Sigmoid colon (tissue), 6 donors: ENCODE measurements at regions not wholly inside any gene's neighbourhood (a gene's known extent, or its start where the extent isn't known, plus 50 kb on each side); places are given as distances from the start of the nearest gene placed in this dataset.

Experiments used
- DNase-seq: peaks from one replicate; pipeline ENCODE4 v3.0.0-alpha.2; 2019
- H3K27ac ChIP-seq, 4 donors: fragments of 200-600 bp; sonication (generic); one replicate each; pipeline ENCODE4 v1.5.1; 2016 to 2019; ENCODE audit warnings: mild to moderate bottlenecking in 1 of 4
- H3K27me3 ChIP-seq, 3 donors: fragments of 200-600 bp; sonication (generic); one replicate each; pipeline ENCODE4 v1.5.1; 2019; ENCODE audit warnings: mild to moderate bottlenecking in 1 of 3
- H3K36me3 ChIP-seq, 4 donors: fragments of 200-600 bp; sonication (generic); one replicate each; pipeline ENCODE4 v1.5.1; 2016 to 2019
- H3K4me1 ChIP-seq, 4 donors: fragments of 200-600 bp; sonication (generic); one replicate each; pipeline ENCODE4 v1.5.1; 2017 to 2019
- H3K4me3 ChIP-seq, 4 donors: fragments of 200-600 bp; sonication (generic); one replicate each; pipeline ENCODE4 v1.5.1; 2017 to 2019; ENCODE audit warnings: mild to moderate bottlenecking in 2 of 4, moderate library complexity in 1 of 4
- H3K9me3 ChIP-seq, 4 donors: fragments of 200-600 bp in 3 of 4; sonication (generic) in 3 of 4; one replicate each; pipeline versions ENCODE4 v1.5.1 to v1.6.1; 2013 to 2019
- EP300 ChIP-seq, 4 donors: sonication (generic); formaldehyde crosslinking; IDR thresholded peaks; one replicate each; pipeline ENCODE4 v1.6.1; 2017; ENCODE audit warnings: antibody characterized with exemption in 4 of 4
- POLR2A ChIP-seq, 2 donors: fragments of 450-650 bp; IDR thresholded peaks; one replicate each; pipeline ENCODE4 v1.6.1; 2016; ENCODE audit warnings: antibody characterized with exemption in 2 of 2, mild to moderate bottlenecking in 2 of 2, moderate library complexity in 2 of 2
- POLR2AphosphoS5 ChIP-seq, 4 donors: sonication (generic); formaldehyde crosslinking; IDR thresholded peaks; one replicate each; pipeline ENCODE4 v1.6.1; 2017; ENCODE audit warnings: antibody characterized with exemption in 4 of 4
- WGBS, 2 donors: extraction: QIAGEN DNeasy Blood & Tissue Kit; methylation state at CpG; one replicate each; pipeline ENCODE4 v1.1.7; 2013; 5-methylcytosine and 5-hydroxymethylcytosine counted together
- intact Hi-C: fragments of 100-400 bp; cut with DNase I; formaldehyde crosslinking; loops from one replicate; pipeline ENCODE4 v1.15.1; 2023
- TF ChIP-seq, protein P1 (sequence below), 4 experiments: fragments of 450-650 bp in 3 of 4; fragments of 200-600 bp in 1 of 4; IDR thresholded peaks; one replicate each; pipeline ENCODE4 v1.5.1; 2016 to 2019; ENCODE audit warnings: antibody characterized with exemption in 4 of 4, mild to moderate bottlenecking in 3 of 4, moderate library complexity in 2 of 4
- donor health status: healthy with polysubstance abuse.
- donor health status: healthy.

DNA sequence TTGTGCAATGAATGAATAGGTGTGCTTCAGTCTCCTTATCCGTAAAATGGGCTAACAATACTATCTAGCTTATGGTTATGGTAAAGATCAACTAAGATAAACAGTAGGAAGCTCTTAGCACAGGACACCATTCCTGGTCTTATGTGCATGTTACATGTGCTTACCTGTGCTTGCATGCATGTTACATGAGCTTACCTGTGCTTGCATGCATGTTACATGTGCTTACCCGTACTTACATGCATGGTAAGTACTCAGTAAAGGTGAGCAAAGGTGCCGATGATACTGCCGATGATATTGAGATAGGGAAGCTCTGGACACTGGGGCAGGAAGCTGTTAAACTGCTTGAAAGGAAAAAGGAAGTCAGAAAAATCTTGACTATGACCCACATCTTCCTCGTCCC is 211.0 kb upstream of the USP24 start:
- Histone ChIP-seq H3K4me3 (no peak overlapping the region), H3K4me1 (peaks cover 0 to 44% (median 32%) of the 10 kb centered on the region in 4 donors), H3K36me3 (no peaks in the 10 kb centered on the region), H3K9me3 (peaks cover 0 to 5% (median 4%) of the 10 kb centered on the region in 4 donors), H3K27me3 (no peaks in the 10 kb centered on the region), H3K27ac (peak overlapping the region in 2 of 4 donors; percentile 27 to 32)
- no peak for TF ChIP-seq EP300 (IDR thresholded peaks at IDR 0.05)
- no peak for TF ChIP-seq POLR2A (IDR thresholded peaks at IDR 0.05)
- TF ChIP-seq, protein P1, sequence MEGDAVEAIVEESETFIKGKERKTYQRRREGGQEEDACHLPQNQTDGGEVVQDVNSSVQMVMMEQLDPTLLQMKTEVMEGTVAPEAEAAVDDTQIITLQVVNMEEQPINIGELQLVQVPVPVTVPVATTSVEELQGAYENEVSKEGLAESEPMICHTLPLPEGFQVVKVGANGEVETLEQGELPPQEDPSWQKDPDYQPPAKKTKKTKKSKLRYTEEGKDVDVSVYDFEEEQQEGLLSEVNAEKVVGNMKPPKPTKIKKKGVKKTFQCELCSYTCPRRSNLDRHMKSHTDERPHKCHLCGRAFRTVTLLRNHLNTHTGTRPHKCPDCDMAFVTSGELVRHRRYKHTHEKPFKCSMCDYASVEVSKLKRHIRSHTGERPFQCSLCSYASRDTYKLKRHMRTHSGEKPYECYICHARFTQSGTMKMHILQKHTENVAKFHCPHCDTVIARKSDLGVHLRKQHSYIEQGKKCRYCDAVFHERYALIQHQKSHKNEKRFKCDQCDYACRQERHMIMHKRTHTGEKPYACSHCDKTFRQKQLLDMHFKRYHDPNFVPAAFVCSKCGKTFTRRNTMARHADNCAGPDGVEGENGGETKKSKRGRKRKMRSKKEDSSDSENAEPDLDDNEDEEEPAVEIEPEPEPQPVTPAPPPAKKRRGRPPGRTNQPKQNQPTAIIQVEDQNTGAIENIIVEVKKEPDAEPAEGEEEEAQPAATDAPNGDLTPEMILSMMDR (IDR thresholded peaks at IDR 0.05), result no peak
- no peak for TF ChIP-seq POLR2AphosphoS5 (IDR thresholded peaks at IDR 0.05)
- no peak for DNase-seq
- intact Hi-C loops, result no loop called here
- 54 to 56% methylated on average over 5 of the region's 5 CpGs for WGBS, 2 donors

DNA sequence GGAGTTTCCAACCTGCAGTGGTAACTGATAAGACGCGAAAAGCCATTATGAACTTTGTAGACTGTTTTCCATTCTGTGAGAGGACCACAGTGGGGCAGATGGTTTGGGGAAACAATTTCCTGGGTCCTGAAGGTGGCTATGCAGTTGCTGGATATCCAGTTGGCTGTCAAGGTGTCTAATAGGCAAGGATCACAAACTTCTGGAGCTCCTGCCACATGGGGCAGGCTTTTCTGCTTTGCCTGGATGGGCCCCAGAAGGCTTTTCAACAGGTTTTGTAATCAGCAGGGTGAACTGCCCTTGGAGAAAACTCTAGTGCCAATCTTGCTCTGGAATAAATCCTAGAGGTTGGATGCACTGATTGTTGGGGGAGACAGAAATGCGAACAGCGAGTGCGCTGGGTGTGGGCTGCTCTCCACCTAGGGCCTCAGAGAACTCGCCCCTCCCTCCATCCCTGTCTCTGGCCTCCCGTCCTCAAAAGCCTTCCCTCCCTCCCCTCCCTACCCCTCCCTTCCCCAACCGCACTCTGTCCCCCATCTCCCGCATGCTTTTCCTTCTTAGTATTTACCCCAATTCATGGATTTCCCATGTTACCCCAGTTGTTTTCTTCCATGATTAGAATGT is 210.3 kb upstream of the USP24 start:
- Histone ChIP-seq H3K27me3 (no peaks in the 10 kb centered on the region), H3K36me3 (no peaks in the 10 kb centered on the region), H3K4me1 (peaks cover 0 to 40% (median 32%) of the 10 kb centered on the region in 4 donors), H3K4me3 (no peak overlapping the region), H3K9me3 (peaks cover 0 to 5% (median 4%) of the 10 kb centered on the region in 4 donors), H3K27ac (no peak overlapping the region)
- intact Hi-C loops, result no loop called here
- TF ChIP-seq POLR2AphosphoS5 (IDR thresholded peaks at IDR 0.05), result no peak
- no peak for TF ChIP-seq POLR2A (IDR thresholded peaks at IDR 0.05)
- TF ChIP-seq, protein P1 (IDR thresholded peaks at IDR 0.05), result no peak
- no peak for TF ChIP-seq EP300 (IDR thresholded peaks at IDR 0.05)
- whole genome bisulfite sequencing, 2 donors, result 93 to 95% methylated on average over 9 of the region's 9 CpGs
- DNase-seq, result no peak

DNA sequence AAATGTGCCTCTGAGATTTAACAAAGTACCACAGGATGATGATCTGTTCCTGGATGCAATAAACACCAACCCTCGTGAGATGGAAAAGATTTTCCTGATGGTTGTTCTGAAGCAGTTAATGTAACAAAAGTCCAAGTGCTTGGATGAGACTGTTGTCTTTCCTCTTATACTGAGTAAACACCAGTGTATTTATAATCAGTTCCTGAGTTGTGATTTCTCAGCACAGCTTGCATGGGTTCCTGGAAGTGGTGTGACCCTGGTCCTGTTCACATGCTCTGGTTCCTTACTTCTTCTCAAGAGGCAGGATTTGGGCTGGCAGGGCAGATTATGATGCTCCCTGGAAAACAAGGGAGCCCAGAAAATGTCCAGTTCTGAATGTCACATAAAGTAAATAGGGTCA is 208.2 kb upstream of the USP24 start:
- peaks cover 0 to 24% (median 22%) of the 10 kb centered on the region in 4 donors for H3K4me1 ChIP-seq
- no peaks in the 10 kb centered on the region for H3K27me3 ChIP-seq
- 38 to 67% methylated on average over 1 of the region's 1 CpG for WGBS, 2 donors
- H3K4me3 ChIP-seq, result no peak overlapping the region
- no peak for TF ChIP-seq POLR2A (IDR thresholded peaks at IDR 0.05)
- TF ChIP-seq POLR2AphosphoS5 (IDR thresholded peaks at IDR 0.05), result no peak
- no peak for TF ChIP-seq EP300 (IDR thresholded peaks at IDR 0.05)
- TF ChIP-seq, protein P1 (IDR thresholded peaks at IDR 0.05), result no peak
- peaks cover 0 to 5% (median 4%) of the 10 kb centered on the region in 4 donors for H3K9me3 ChIP-seq
- no peak for DNase-seq
- intact Hi-C loops, result no loop called here
- H3K27ac ChIP-seq, result no peak overlapping the region
- H3K36me3 ChIP-seq, result no peaks in the 10 kb centered on the region

DNA sequence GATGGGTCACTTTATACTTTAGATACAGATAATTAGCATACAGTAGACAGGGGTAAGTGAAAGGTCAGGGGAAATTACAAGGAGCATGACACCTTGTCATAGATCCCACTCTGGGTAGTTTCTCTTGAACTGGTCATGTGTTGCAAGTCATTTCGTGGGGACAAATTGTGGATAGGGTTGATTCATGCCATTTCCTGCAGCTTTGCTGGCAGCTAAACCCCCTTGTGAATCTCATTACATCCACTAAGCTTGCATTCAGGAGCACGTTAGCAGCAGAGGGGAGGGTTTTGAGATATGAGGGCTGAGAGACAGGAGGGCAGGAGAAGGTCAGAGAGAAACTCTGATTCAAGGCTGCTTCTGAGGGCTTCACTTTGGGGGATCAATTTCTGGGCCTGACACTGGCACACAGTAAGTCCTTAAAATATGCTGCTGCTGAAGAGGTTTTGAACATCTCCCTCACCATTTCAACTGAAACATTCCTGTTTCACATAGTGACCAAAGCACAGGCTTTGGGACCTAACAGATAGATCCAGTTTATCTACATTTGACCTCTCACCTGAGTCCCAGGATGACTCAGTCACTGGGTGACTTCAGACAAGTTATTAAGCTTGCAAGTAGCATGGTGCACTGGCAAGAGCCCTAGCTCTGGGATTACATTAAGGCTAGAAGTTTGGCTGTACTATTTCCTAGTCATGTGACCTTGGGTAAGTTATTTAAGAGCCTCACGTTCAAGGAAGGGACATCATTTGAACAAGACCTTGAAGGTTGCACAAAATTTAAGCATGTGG is 206.0 kb upstream of the USP24 start:
- Histone ChIP-seq H3K27me3 (no peaks in the 10 kb centered on the region), H3K9me3 (peaks cover 0 to 5% (median 4%) of the 10 kb centered on the region in 4 donors), H3K4me1 (peaks cover 0 to 4% (median 2%) of the 10 kb centered on the region in 4 donors), H3K27ac (no peak overlapping the region), H3K4me3 (no peak overlapping the region), H3K36me3 (no peaks in the 10 kb centered on the region)
- intact Hi-C loops, result no loop called here
- WGBS, 2 donors, result 62 to 72% methylated on average over 3 of the region's 3 CpGs
- no peak for DNase-seq
- TF ChIP-seq POLR2A (IDR thresholded peaks at IDR 0.05) (no peak), EP300 (IDR thresholded peaks at IDR 0.05) (no peak), POLR2AphosphoS5 (IDR thresholded peaks at IDR 0.05) (no peak)
- TF ChIP-seq, protein P1 (IDR thresholded peaks at IDR 0.05), result no peak
